HEK293 (cell line): ENCODE measurements at regions not wholly inside any gene's neighbourhood (a gene's known extent, or its start where the extent isn't known, plus 50 kb on each side); places are given as distances from the start of the nearest gene placed in this dataset.
"Not testable (repeated sequence)": the region's sequence is repeated elsewhere in the genome, so short reads cannot be mapped to it uniquely, and the experiment has no call there.

Source experiments
- CTCF ChIA-PET: fragments of 350-600 bp; formaldehyde crosslinking; extraction: SDS; loops from one replicate; lab custom pipeline; 2021; ENCODE audit warnings: antibody characterized with exemption; lab: Yijun Ruan, JAX
- POLR2A ChIA-PET: fragments of 300-600 bp; formaldehyde crosslinking; extraction: SDS; loops from one replicate; lab custom pipeline; 2020; ENCODE audit warnings: antibody characterized with exemption, inconsistent platforms; lab: Yijun Ruan, JAX
- H3K27ac ChIP-seq: fragments of 200-500 bp; sonication (Bioruptor generic); 2 replicates; pipeline ENCODE4 v1.5.1; 2014; ENCODE audit warnings: low read depth, low read length, control low read depth, inconsistent platforms; ENCODE audit errors: extremely low read depth
- H3K36me3 ChIP-seq, 2 experiments: fragments of 200-500 bp in 1 of 2; sonication (Bioruptor generic) in 1 of 2; 1 replicate in 1 of 2; 2 replicates in 1 of 2; pipeline ENCODE4 v1.5.1; 2014 to 2017; ENCODE audit warnings: inconsistent platforms in 2 of 2, low read length in 2 of 2; ENCODE audit not compliant: control insufficient read depth in 2 of 2, insufficient read depth in 1 of 2
- H3K4me1 ChIP-seq: fragments of 200-500 bp; sonication (Bioruptor generic); 2 replicates; pipeline ENCODE4 v1.5.1; 2014; ENCODE audit warnings: mild to moderate bottlenecking, low read length, inconsistent platforms; ENCODE audit not compliant: control insufficient read depth, insufficient read depth
- H3K4me3 ChIP-seq: 2 replicates; pipeline ENCODE4 v1.5.1; 2011; ENCODE audit warnings: low read depth, mild to moderate bottlenecking, control low read depth, low read length, moderate library complexity
- H3K9me3 ChIP-seq: fragments of 200-500 bp; sonication (Bioruptor generic); 2 replicates; pipeline ENCODE4 v1.5.1; 2014; ENCODE audit warnings: low read depth, low read length, inconsistent platforms; ENCODE audit not compliant: control insufficient read depth, insufficient read depth
- ZFP41 ChIP-seq: fragments of 450-650 bp; formaldehyde crosslinking; IDR thresholded peaks from 2 replicates; pipeline ENCODE4 v1.5.1; 2016; ENCODE audit warnings: missing biosample characterization, missing genetic modification characterization, borderline replicate concordance
- ZNF114 ChIP-seq: fragments of 450-650 bp; formaldehyde crosslinking; IDR thresholded peaks from 2 replicates; pipeline ENCODE4 v1.5.0; 2017; ENCODE audit warnings: missing biosample characterization, missing genetic modification characterization
- ZNF2 ChIP-seq: fragments of 450-650 bp; formaldehyde crosslinking; IDR thresholded peaks from 2 replicates; pipeline ENCODE4 v1.5.1; 2016; ENCODE audit warnings: missing biosample characterization, missing genetic modification characterization
- ZNF248 ChIP-seq: fragments of 450-650 bp; formaldehyde crosslinking; IDR thresholded peaks from 2 replicates; pipeline ENCODE4 v1.5.1; 2017; ENCODE audit warnings: missing biosample characterization, missing genetic modification characterization
- ZNF302 ChIP-seq: fragments of 450-650 bp; formaldehyde crosslinking; IDR thresholded peaks from 2 replicates; pipeline ENCODE4 v1.5.1; 2016; ENCODE audit warnings: missing biosample characterization, missing genetic modification characterization, low read depth
- ZNF341 ChIP-seq: fragments of 450-650 bp; formaldehyde crosslinking; IDR thresholded peaks from 2 replicates; pipeline ENCODE4; 2016; ENCODE audit warnings: low read depth, missing biosample characterization, missing genetic modification characterization
- ZNF585B ChIP-seq: fragments of 450-650 bp; formaldehyde crosslinking; IDR thresholded peaks from 2 replicates; pipeline ENCODE4 v1.5.1; 2016; ENCODE audit warnings: missing biosample characterization, missing genetic modification characterization
- TF ChIP-seq, protein P1 (sequence below): fragments of 450-650 bp; formaldehyde crosslinking; IDR thresholded peaks from 2 replicates; pipeline ENCODE4 v1.5.1; 2016; ENCODE audit warnings: missing biosample characterization, missing genetic modification characterization
- TF ChIP-seq, protein P2 (sequence below): fragments of 450-650 bp; formaldehyde crosslinking; IDR thresholded peaks from 2 replicates; pipeline ENCODE4 v1.5.1; 2016; ENCODE audit warnings: missing biosample characterization, missing genetic modification characterization

DNA sequence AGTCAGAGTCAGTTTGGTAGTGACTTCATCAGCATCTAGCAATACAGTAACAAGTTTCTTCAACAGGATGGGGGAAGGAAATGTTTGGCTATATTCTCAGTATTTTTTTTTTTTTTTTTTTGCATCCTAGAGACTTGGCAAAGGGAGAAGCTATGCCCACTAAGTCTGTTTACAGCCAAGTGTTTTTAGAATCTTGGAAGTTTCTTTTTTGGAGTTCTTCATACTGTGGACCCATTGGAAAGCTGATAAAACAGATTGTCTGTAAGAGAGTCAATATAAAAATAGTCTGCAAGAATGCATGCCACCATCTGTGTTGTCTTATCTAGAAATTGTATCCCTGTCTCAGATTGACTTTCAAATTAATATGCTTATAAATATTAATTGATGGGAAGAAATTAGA, 171.2 kb downstream of the ADCYAP1 start (continued):
- TF ChIP-seq ZNF302 (tag by site-specific recombination) (no peak), ZNF114 (no peak), ZNF248 (no peak)
- TF ChIP-seq, all 188 proteins: peak for 0

DNA sequence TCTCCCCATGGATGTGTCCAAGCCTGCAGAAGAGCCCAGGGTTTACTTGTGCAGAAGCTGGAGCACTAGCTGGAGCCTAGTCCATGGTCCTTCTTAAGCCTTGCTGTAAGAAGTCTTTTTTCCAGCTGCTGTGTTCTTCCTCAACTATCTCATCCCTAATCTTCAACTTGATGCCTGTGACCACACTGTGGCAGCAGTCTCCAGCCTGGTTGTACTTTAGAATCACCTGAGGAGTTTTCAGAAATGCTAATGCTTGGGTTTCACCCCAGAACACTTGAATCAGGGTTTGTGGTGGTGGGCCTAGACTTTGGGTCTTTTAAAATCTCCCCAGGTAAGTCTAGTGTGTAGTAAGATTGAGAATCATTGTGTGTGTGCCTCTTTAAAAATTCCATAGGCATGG, 173.6 kb downstream of the ADCYAP1 start:
- H3K36me3 ChIP-seq = no peaks in the 10 kb centered on the region
- H3K4me1 ChIP-seq = no peaks in the 10 kb centered on the region
- no peaks in the 10 kb centered on the region for H3K9me3 ChIP-seq
- POLR2A ChIA-PET = no interaction called here
- TF ChIP-seq ZNF2 (tag by site-specific recombination) = no peak
- TF ChIP-seq, protein P1, sequence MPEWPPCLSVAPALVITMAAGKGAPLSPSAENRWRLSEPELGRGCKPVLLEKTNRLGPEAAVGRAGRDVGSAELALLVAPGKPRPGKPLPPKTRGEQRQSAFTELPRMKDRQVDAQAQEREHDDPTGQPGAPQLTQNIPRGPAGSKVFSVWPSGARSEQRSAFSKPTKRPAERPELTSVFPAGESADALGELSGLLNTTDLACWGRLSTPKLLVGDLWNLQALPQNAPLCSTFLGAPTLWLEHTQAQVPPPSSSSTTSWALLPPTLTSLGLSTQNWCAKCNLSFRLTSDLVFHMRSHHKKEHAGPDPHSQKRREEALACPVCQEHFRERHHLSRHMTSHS = no peak
- CTCF ChIA-PET = interaction anchor here (0.7 kb wide), 1 partner anchor 182 kb away, joined by 3 read pairs; no protein-coding TSS in a partner anchor
- H3K27ac ChIP-seq = no peak overlapping the region
- H3K4me3 ChIP-seq = no peak overlapping the region

DNA sequence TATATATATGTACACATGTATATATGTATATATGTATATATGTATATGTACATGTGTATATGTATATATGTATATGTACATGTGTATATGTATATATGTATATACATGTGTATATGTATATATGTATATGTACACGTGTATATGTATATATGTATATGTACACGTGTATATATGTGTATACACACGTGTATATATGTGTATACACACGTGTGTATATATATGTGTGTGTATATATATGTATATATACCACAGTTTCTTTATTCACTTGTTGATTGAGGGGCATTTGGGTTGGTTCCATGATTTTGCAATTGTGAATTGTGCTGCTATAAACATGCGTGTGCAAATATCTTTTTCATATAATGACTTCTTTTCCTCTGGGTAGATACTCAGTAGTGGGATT, 179.0 kb downstream of the ADCYAP1 start:
- H3K36me3 ChIP-seq, POLR2A ChIA-PET, H3K4me1 ChIP-seq, H3K27ac ChIP-seq, H3K4me3 ChIP-seq, H3K9me3 ChIP-seq, CTCF ChIA-PET: not testable (repeated sequence)

DNA sequence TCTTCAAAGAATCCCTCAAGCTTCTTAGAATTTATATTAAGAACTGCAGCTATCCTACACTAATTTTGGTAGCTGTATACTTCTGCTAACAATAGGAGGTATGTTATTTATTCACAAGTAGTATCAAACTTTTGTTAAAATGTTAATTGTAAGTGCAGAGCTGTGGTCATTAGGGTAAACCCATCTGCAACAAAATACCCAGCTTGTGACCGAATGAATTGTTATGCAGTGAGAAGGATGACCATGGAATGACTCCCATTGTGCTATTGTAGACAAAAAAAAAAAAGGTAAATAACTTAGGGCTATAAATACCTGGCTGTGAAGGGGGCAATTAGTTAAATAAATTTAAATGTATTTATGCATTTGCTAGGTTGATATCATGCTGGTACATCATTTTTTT, 186.1 kb downstream of the ADCYAP1 start:
- Histone ChIP-seq H3K4me3 (no peak overlapping the region), H3K36me3 (no peaks in the 10 kb centered on the region), H3K27ac (no peak overlapping the region), H3K9me3 (no peaks in the 10 kb centered on the region), H3K4me1 (no peaks in the 10 kb centered on the region)
- TF ChIP-seq ZFP41 (tag by site-specific recombination) (no peak), ZNF585B (no peak)
- TF ChIP-seq, protein P2, sequence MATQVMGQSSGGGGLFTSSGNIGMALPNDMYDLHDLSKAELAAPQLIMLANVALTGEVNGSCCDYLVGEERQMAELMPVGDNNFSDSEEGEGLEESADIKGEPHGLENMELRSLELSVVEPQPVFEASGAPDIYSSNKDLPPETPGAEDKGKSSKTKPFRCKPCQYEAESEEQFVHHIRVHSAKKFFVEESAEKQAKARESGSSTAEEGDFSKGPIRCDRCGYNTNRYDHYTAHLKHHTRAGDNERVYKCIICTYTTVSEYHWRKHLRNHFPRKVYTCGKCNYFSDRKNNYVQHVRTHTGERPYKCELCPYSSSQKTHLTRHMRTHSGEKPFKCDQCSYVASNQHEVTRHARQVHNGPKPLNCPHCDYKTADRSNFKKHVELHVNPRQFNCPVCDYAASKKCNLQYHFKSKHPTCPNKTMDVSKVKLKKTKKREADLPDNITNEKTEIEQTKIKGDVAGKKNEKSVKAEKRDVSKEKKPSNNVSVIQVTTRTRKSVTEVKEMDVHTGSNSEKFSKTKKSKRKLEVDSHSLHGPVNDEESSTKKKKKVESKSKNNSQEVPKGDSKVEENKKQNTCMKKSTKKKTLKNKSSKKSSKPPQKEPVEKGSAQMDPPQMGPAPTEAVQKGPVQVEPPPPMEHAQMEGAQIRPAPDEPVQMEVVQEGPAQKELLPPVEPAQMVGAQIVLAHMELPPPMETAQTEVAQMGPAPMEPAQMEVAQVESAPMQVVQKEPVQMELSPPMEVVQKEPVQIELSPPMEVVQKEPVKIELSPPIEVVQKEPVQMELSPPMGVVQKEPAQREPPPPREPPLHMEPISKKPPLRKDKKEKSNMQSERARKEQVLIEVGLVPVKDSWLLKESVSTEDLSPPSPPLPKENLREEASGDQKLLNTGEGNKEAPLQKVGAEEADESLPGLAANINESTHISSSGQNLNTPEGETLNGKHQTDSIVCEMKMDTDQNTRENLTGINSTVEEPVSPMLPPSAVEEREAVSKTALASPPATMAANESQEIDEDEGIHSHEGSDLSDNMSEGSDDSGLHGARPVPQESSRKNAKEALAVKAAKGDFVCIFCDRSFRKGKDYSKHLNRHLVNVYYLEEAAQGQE (tag by site-specific recombination) = no peak
- ChIA-PET POLR2A (no interaction called here), CTCF (interaction anchor here (0.7 to 1.7 kb wide), 2 partner anchors 18 to 495 kb away, joined by 3 read pairs; no protein-coding TSS in a partner anchor)

DNA sequence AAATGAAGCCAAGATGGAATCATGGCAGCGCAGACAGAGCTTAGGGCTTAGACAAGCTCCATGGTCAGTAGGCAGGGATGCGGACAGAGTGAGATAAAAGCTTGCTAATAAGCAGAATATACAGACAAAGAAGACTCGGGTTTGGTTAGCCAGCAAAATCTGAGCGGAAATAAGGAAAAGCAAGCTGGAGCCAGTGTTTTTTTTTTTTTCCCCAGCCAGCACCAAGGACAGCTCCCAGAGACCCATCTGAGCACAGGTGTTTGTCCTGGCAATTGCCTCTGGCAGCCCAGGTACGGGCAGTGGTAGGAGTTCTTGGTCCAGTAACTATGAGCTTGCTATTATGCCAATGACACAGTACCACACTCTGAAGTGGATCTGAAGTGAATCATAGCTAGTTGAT, 187.6 kb downstream of the ADCYAP1 start:
- Histone ChIP-seq H3K9me3 (no peaks in the 10 kb centered on the region), H3K27ac (no peak overlapping the region), H3K4me1 (no peaks in the 10 kb centered on the region), H3K4me3 (no peak overlapping the region), H3K36me3 (no peaks in the 10 kb centered on the region)
- CTCF ChIA-PET = interaction anchor here (0.6 to 1.0 kb wide), 3 partner anchors 78 to 228 kb away, joined by 4 to 6 read pairs (median 4); no protein-coding TSS in a partner anchor
- POLR2A ChIA-PET = no interaction called here
- no peak for TF ChIP-seq ZNF341 (tag by site-specific recombination)
- TF ChIP-seq, protein P2 (tag by site-specific recombination) = peak; percentile 89
